Jurkat, Clone E6-1 (cell line): ENCODE measurements at regions not wholly inside any gene's neighbourhood (a gene's known extent, or its start where the extent isn't known, plus 50 kb on each side); places are given as distances from the start of the nearest gene placed in this dataset.
"Not testable (repeated sequence)": the region's sequence is repeated elsewhere in the genome, so short reads cannot be mapped to it uniquely, and the experiment has no call there.

Source experiments
- DNase-seq: peaks from one replicate; pipeline ENCODE4 v3.0.0-alpha.2; 2011; ENCODE audit warnings: low read depth, low spot score
- H3K4me3 ChIP-seq: 2 replicates; pipeline ENCODE4 v1.5.1; 2011; ENCODE audit warnings: mild to moderate bottlenecking, low read length, control low read depth, moderate library complexity

DNA sequence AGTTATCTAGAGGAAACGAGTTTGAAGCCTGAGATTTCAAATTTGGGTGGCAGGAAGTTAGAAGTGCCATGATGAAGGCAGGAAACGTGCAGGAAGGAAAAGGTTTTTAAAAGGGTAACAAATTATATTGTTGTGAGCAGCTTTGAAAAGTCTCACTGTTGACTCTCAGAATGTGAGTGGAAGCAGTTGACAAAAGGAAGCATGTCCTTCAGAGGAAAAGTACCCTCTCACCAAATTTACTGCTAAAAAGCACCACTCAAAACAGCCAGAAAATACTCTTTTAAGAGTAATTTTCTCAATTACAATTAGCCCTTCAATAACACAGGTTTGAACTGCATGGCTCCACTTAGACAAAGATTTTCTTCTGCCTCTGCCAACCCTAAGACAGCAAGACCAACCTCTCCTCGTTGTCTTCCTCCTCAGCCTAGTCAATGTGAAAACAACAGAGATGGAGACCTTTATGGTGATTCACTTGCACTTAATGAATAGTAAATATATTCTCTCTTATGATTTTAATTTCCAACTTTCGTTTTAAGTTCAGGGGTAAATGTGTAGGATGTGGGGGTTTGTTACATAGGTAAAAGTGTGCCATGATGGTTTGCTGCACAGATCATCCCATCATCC, 117.1 kb upstream of the LIPC start:
- peak; percentile 53 for DNase-seq
- H3K4me3 ChIP-seq, result no peak overlapping the region

DNA sequence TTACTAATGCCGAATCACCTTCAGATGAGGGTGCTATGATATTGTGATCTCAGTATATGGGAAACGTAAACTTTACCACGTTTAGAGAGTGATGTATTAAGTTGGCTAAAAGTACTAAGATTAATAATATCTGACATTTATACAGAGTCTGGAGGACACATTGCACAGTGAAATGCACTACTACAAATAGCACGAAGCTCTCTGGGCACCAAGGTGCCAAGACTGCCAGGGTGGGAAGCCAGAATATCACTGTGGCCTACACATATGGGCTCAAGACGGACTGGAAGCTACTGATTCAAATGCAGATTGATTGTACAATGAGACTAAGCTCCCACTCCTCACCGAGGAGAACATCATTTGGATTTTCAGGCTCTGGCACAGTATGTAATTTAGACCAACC, 113.3 kb upstream of the LIPC start:
- H3K4me3 ChIP-seq, result no peak overlapping the region
- DNase-seq, result no peak

DNA sequence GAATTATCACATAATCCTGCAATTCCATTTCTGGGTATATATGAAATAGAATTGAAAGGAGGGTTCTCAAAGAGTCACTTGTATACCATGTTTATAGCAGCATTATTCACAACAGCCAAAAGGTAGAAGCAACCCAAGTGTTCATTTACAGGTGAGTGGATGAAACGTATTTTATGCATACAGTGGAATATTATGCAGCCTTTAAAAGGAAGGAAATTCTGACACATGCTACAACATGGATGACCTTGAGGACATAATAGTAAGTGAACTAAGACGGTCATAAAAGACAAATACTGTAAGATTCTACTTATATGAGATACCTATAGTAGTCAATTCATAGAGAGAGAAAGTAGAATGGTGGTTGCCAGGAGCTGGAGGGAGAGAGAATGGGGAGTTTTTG, 110.8 kb upstream of the LIPC start:
- no peak for DNase-seq
- H3K4me3 ChIP-seq, result no peak overlapping the region

DNA sequence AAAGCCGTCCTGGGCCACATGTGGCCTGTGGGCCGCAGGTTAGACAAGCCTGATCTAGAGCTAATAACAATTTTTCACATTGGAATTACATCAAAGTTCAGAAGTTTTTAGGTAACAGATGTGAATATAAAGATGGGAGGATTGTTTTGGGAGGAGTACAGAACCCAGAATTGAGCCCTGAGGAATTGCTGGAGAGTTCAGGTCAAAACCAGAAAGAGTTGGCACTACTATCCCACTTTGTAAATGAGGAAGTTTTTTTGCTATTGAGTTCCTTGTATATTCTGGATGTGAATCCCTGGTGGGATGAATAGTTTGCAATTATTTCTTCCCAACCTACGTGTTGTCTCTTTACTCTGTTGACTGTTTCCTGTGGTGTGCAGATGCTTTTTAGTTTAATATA, 109.5 kb upstream of the LIPC start:
- no peak overlapping the region for H3K4me3 ChIP-seq
- DNase-seq, result no peak

DNA sequence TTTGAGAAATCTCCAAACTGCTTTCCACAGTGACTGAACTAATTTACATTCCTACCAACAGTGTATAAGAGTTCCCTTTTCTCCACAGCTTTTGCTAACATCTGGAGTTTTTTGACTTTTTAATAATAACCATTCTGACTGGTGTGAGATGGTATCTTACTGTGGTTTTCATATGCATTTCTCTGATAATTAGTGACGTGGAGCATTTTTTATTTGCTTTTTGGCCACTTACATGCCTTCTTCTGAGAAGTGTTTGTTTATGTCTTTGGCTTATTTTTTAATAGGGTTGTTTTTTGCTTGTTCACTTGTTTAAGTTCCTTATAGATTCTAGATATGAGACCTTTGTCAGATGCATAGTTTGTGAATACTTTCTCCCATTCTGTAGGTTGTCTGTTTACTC, 108.5 kb upstream of the LIPC start:
- not testable (repeated sequence) for H3K4me3 ChIP-seq, DNase-seq

DNA sequence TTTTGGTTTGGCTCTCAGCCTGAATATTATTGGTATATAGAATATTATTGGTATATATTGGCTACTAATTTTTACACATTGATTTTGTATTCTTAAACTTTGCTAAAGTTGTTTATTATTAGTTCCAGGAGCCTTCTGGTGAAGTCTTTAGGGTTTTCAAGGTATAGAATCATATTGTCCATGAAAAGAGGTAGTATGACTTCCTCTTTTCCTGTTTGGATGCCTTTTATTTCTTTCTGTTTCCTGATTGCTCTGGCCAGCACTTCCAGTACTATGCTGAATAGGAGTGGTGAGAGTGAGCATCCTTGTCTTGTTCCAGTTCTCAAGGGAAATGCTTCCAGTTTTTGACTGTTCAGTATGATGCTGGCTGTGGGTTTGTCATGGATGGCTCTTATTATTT, 107.3 kb upstream of the LIPC start:
- DNase-seq, result no peak
- no peak overlapping the region for H3K4me3 ChIP-seq

DNA sequence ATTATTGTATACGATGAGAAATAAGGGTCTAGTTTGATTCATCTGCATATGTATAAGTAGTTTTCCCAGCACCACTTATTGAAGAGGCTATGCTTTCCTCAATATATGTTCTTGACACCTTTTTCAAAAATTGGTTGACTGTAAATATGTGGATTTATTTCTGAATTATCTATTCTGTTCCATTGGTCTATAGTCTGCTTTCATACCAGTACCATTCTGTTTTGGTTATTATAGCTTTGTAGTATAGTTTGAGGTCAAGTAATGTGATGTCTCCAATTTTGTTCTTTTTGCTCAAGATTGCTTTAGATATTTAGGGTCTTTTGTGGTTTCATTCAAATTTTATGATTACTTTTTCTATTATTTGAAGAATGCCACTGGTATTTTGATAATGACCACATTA, 103.8 kb upstream of the LIPC start:
- no peak for DNase-seq
- H3K4me3 ChIP-seq, result no peak overlapping the region

DNA sequence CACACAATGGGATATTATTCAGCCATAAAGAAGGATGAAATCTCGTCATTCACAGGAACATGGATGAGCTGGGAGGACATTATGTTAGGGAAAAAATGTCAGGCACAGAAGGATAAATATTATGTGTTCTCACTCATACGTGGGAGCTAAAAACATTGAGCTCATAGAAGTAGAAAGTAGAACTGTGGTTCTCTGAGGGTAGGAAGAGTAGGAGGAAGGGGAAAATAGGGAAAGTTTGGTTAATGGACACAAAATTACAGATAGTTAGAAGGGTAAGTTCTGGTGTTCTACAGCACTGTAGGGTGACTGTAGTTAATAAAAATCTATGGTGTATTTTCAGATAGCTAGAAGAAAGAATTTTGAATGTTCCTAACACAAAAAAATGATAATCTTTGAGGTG, 102.6 kb upstream of the LIPC start:
- no peak overlapping the region for H3K4me3 ChIP-seq
- no peak for DNase-seq

DNA sequence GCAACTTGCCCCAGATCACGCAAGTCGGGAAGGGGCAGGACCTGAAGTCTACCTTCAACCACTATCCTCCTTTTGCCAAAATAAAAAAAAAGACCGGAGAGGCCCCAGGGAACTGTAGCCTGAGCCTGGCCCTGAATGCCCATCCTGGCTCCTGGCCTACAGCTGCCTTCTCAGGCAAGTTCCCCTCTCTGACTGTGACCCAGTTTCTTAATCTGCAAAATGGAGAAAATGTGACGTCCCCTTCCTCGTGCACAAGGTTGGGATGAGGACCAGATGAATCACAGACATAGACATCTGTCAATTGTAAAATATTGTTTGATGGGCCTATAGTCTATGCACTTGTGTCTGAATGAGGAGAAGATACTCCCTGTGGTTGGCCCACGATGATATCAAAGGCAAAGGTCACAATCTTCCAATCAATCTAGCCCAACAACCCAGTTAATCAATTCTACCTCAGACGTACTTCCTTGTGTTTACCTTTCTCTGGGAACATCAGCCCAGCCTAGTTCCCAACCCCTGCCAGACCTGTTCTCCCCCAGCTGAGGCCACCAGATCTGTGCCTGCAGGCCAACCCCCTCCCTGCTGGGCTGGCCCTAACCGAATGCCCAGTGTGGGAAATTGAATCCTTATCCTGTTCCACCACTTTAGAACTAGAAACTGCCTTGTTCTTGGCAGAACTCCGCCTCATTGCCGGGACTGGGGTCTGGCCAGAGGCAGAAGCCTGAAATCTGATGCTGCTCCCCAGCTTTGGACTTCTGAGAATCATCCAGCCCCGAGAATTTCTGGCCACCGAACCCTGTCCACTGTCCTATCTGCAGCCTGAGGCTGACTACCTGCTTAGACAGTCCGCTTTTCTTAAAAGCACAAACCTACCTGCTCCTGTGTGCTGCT, 101.8 kb upstream of the LIPC start:
- DNase-seq, result no peak
- H3K4me3 ChIP-seq, result no peak overlapping the region

DNA sequence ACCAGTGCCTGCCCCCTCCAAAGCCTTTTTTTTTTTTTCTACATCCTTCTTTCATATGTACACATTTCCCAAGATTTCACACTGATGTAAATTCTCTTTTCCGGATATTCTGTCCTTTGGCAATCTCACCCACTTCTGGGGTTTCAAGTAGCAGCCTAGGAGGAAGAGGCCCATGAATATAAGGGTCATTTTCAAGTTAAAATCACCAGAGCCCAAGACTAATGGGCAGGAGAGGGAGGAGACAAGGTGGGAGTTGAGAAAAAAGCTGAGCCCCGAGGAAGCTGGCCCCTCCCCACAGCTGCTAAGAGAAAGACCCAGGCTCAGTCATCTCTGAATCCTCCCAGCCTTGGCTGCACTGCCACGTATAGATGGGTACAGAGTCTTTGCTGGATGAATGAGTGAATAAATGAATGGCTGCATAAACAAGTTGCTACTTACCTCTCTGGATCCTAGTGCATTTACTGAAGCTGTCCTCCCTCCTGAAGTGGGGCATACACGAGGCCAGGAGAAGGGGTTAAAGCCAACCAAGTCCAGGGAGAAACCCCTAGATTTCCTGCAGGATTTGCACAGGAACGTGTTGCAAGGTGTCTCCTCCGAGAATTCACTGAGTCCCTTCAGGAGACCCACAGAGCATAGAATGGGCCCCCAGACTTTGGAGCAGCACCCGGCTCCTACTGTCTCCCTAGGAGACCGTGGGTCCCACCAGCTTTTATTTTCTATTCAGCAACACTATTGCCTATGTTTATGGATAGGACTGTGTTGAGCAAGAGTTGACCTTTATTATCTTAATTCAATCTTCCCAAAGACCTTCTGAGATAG, 100.8 kb upstream of the LIPC start:
- DNase-seq, result no peak
- H3K4me3 ChIP-seq, result no peak overlapping the region

DNA sequence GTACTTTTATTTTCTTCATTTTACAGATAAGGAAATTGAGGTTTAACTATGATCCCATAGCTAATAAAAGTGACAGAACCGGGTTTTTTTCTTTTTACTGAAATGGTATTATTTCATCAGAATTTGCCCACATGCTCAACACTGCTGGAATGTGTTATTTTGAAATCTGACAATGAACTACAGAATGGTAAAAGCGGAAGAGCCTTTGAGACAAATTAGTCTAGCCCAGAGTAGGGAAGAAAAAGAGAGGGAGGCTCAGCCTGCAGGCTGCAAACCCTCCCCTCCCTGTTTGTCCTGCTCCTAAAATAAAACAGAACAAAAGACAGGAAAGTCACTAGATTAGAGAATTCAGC, 100.3 kb upstream of the LIPC start:
- H3K4me3 ChIP-seq, result no peak overlapping the region
- no peak for DNase-seq

DNA sequence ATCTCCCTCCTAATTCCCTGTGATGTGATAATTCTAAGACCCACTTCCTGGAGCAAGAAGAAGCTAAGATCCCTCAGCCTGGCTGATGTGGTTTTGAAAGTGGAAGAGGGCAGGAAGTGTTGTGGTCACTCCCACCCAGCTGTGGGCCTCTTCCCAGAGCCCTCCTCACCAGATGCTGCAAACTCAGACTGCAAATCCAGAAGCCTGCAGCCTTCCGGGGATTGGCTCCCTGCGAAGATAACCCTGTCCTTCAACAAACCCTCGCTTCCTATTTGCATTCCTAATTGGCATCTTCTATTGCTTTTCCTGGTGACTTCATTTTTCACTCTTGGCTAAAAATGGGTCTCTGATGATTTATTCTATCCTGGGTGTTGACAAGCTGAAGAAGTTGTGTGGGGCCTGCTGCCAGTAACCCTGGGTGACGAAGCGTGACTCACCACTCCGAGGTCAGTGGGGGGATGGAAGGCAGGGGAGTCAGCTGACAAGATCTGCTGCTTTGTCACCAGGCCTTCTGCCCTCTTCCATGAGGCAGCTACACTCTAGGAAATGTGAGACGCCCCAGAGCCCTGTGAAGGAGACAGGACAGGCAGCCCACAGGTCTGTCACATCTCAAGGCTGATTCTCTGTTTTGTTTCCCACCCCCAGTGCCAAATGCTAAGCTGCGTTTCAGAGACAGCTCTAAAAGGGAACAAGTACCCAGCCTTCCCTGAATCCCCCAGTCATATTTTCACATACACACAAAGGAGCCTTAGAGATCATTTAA, 99.7 kb upstream of the LIPC start:
- DNase-seq, result peak; percentile 89
- no peak overlapping the region for H3K4me3 ChIP-seq

DNA sequence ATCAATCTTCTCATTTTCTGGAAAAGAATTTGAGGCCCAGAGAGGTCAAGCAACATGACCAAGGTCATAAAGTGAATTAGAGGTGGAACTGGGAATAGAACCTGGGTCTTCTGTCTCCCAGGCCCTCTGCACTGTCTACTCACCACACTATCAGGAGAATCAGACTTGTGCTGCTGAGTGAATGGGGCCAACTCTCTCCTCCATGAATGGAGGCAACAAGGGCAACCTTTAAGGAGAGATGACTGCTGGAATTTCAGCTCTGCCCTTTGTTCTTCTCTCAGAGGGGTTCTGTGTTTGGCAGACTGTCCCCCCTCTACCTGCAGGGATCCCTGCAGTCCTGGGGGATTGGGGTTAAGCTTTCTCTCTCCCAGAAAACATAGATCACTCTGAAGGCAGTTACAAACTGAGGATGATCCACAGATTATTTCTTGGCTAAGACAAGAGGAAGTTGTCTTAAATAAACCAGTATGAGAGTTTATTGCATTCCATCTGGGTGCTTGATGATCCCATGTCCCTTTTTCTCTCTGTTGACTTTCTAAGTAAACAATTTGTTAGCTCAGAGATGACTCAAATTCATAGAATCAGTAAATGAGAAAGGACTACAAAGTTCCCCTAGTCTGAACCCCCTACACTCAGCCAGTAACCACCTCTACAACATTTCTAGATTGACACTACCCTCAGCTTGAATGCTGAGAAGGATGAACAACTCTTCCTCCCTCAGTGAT, 99.0 kb upstream of the LIPC start:
- no peak for DNase-seq
- H3K4me3 ChIP-seq, result no peak overlapping the region

DNA sequence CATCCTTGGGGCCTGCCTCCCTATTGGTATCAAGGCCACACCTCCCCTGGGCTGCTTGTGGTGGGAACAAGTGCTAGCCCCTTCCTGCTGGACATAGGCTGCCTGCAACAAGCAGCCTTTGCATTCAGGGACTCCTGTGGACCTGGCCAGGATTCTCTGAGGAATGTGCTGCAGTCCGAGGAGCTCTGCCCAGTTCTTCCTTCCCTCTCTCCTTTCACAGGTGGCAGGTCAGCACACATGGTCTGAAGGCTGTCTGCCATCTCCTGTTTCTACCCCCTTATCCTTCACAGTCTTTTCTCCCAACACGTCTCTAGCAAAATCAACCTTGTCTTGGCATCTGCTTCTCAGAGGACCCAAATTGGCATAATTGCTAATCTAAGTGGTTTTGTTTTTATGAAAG, 97.0 kb upstream of the LIPC start:
- no peak for DNase-seq

DNA sequence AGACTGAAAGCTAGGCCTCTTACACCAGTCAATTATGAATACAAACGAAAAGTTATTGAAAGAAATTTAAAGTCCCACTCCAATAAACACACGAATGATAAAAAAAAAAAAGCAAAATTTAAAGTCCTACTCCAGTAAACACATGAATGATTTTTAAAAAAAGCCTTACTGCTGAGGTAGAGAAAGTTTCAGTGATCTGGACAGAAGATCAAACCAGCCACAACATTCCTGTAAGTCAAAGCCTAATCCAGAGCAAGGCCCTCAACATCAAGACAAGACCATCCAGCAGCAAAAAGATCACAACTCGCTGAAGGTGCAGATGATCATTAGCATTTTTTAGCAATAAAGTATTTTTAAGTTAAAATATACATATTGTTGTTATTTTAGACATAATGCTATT, 95.6 kb upstream of the LIPC start:
- H3K4me3 ChIP-seq, result no peak overlapping the region
- no peak for DNase-seq

More for the DNA sequence above, 97.0 kb upstream of the LIPC start:
- H3K4me3 ChIP-seq, result no peak overlapping the region

DNA sequence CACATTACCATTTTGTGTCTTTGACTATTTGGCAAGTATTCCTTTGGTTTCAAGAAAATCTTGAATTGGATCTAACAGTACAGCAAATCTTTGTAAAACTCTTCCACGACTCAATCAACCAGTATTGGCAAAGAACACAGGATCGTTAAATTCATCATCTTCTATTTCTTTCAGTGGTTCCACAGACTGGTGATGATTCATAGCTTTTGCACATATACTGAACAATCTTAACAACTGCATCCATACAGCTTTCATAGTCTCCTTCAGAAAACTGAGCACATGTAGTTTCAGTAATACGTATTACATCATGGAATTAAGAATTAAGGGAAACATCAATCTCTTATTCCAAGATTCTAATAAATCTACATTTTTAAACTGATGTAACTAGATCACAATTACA, 91.6 kb upstream of the LIPC start:
- DNase-seq, result no peak
- no peak overlapping the region for H3K4me3 ChIP-seq

DNA sequence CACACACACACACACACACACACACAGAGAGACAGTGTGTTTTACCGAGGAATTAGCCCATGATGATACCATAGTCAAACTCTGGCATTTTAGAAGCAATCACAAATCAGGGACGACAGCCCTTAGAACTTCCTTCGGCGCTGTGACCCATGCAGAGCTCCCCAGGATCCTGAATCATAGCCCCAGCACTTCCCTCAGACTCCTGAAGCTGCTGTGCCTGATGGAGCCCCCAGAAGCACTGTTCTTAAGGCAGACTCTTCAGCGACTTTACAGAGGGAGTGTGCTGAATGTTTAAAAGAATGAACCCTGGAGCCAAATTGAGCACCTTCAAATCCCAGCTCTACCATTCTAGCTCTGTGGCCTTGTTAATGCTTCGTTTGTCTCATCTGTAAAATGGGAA, 89.3 kb upstream of the LIPC start:
- DNase-seq, result no peak
- H3K4me3 ChIP-seq, result no peak overlapping the region

DNA sequence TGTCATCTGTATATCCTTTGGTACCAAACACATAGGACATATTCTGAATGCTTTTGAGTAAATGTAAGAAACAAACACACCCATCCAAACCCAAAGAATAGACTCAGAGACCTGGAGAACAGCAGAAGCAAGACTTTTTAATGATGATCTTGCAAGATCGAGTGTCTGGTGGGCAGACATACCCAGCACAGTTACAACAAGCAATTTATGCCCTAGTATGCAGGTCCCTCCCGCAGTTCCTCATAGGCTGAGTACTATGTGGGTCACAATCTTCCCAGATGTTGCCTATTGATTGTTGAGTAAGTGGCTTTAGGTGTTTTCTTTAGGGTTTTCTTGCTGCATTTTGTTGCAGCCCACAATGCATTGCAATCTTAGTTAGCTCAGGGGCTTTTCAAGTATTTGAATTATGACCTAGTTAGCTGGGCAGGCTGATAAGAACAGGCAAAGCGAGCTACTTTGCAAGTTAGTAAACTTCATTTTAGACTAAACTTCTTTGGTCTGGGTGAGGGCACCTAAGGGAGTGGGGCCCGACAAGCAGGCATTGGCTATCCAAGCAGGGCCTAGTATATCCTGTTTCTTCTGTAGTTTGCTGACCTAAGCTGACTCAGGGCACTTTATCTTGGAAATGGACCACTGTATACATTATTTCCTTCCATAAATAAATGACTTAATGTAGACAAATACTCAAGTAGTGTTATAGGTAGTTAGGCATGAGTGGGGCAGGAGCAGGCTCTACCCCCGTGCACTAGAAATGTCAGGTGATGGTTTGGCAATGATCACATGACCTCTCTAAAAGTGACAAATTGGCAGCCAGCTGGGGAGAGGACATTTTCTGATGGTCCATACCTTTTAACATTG, 87.3 kb upstream of the LIPC start:
- DNase-seq, result no peak
- H3K4me3 ChIP-seq, result no peak overlapping the region
